ENCODE measurements at regions not wholly inside any gene's neighbourhood (a gene's known extent, or its start where the extent isn't known, plus 50 kb on each side); places are given as distances from the start of the nearest gene placed in this dataset.

GRCh38 chr4:103895876-103896465 is 176.2 kb upstream of the TACR3 start:
- TF ChIP-seq ELF1 (IDR thresholded peaks at IDR 0.05; ENCODE audit: borderline replicate concordance, low read depth): no peak
- TF ChIP-seq, protein P1, sequence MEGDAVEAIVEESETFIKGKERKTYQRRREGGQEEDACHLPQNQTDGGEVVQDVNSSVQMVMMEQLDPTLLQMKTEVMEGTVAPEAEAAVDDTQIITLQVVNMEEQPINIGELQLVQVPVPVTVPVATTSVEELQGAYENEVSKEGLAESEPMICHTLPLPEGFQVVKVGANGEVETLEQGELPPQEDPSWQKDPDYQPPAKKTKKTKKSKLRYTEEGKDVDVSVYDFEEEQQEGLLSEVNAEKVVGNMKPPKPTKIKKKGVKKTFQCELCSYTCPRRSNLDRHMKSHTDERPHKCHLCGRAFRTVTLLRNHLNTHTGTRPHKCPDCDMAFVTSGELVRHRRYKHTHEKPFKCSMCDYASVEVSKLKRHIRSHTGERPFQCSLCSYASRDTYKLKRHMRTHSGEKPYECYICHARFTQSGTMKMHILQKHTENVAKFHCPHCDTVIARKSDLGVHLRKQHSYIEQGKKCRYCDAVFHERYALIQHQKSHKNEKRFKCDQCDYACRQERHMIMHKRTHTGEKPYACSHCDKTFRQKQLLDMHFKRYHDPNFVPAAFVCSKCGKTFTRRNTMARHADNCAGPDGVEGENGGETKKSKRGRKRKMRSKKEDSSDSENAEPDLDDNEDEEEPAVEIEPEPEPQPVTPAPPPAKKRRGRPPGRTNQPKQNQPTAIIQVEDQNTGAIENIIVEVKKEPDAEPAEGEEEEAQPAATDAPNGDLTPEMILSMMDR (IDR thresholded peaks at IDR 0.05 in 2 of 3, conservative IDR thresholded peaks at IDR 0.05 in 1 of 3; ENCODE audit: borderline replicate concordance in 1 of 3, insufficient read depth in 1 of 3, low read depth in 2 of 3, low read length in 2 of 3): no peak
- TF ChIP-seq POLR2AphosphoS5 (IDR thresholded peaks at IDR 0.05; ENCODE audit: low read depth, low read length): no peak
- TF ChIP-seq POLR2A (IDR thresholded peaks at IDR 0.05; ENCODE audit: borderline replicate concordance, extremely low read depth, insufficient read depth, insufficient read length): no peak
- TF ChIP-seq, protein P2, sequence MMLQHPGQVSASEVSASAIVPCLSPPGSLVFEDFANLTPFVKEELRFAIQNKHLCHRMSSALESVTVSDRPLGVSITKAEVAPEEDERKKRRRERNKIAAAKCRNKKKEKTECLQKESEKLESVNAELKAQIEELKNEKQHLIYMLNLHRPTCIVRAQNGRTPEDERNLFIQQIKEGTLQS (IDR thresholded peaks at IDR 0.05): no peak
- no peak for TF ChIP-seq EGR1 (IDR thresholded peaks at IDR 0.05; ENCODE audit: low read depth)
